ENCODE measurements at regions not wholly inside any gene's neighbourhood (a gene's known extent, or its start where the extent isn't known, plus 50 kb on each side); places are given as distances from the start of the nearest gene placed in this dataset.
A peak's percentile ranks its signal among the peaks of the same experiment; 100 is the strongest.

- peak; percentile 49 for TF ChIP-seq CTCF (conservative IDR thresholded peaks at IDR 0.05; ENCODE audit: low read depth, low read length)
- no peak for DNase-seq (ENCODE audit: low read depth)
- no peak overlapping the region for H3K4me3 ChIP-seq (ENCODE audit: low read length)
These were observed 436.9 kb downstream of the METTL4 start for GRCh38 chr18:2134364-2134763.

GRCh38 chr18:2135309-2135708, 436.0 kb downstream of the METTL4 start:
- no peak overlapping the region for H3K4me3 ChIP-seq (ENCODE audit: low read length)
- TF ChIP-seq CTCF (conservative IDR thresholded peaks at IDR 0.05; ENCODE audit: low read depth, low read length), result no peak
- no peak for DNase-seq (ENCODE audit: low read depth)

GRCh38 chr18:2138552-2138951, 432.8 kb downstream of the METTL4 start:
- H3K4me3 ChIP-seq (ENCODE audit: low read length), result no peak overlapping the region
- DNase-seq (ENCODE audit: low read depth), result no peak
- no peak for TF ChIP-seq CTCF (conservative IDR thresholded peaks at IDR 0.05; ENCODE audit: low read depth, low read length)

- no peak for TF ChIP-seq CTCF (conservative IDR thresholded peaks at IDR 0.05; ENCODE audit: low read depth, low read length)
- no peak overlapping the region for H3K4me3 ChIP-seq (ENCODE audit: low read length)
- DNase-seq (ENCODE audit: low read depth), result peak; percentile 6
These were observed 431.6 kb downstream of the METTL4 start for GRCh38 chr18:2139691-2140090.

- no peak for DNase-seq (ENCODE audit: low read depth)
- no peak overlapping the region for H3K4me3 ChIP-seq (ENCODE audit: low read length)
- no peak for TF ChIP-seq CTCF (conservative IDR thresholded peaks at IDR 0.05; ENCODE audit: low read depth, low read length)
These were observed 427.7 kb downstream of the METTL4 start for GRCh38 chr18:2143636-2144035.

- H3K4me3 ChIP-seq (ENCODE audit: low read length), result no peak overlapping the region
- no peak for TF ChIP-seq CTCF (conservative IDR thresholded peaks at IDR 0.05; ENCODE audit: low read depth, low read length)
- DNase-seq (ENCODE audit: low read depth), result no peak
These were observed 426.5 kb downstream of the METTL4 start for GRCh38 chr18:2144811-2145210.

GRCh38 chr18:2146092-2146491, 425.2 kb downstream of the METTL4 start:
- no peak overlapping the region for H3K4me3 ChIP-seq (ENCODE audit: low read length)
- TF ChIP-seq CTCF (conservative IDR thresholded peaks at IDR 0.05; ENCODE audit: low read depth, low read length), result no peak
- DNase-seq (ENCODE audit: low read depth), result no peak

Data from retinal pigment epithelial cell (primary cell).